ENCODE measurements at regions not wholly inside any gene's neighbourhood (a gene's known extent, or its start where the extent isn't known, plus 50 kb on each side); places are given as distances from the start of the nearest gene placed in this dataset.

DNA sequence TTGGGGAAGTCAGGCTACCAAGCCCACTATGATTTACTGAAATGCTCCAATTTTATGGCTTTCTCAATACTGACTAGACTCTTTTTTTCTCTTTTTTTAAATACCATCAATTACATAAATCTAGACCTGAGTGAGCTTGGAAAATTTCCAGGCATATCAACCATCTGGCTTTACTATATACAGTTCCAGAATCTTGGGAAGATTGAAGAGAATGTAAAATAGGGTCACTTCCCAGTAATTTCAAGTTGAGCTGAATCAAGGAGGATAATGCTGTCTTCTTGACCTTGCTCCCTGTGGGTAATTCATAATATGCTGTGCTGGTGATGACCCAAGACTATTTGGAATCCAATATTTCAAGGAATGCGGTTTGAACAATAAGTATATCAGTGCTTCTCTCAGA lies 108.1 kb downstream of the MAP3K21 start:
- DNase-seq (no peak), ATAC-seq (ENCODE audit: low FRiP score) (no peak)
- Histone ChIP-seq H3K4me3 (ENCODE audit: low read length in 2 of 2) (no peak overlapping the region), H3K27ac (ENCODE audit: low read depth in 1 of 2, low read length in 2 of 2) (no peak overlapping the region), H3K9me3 (ENCODE audit: control insufficient read depth, low read length) (no peaks in the 10 kb centered on the region), H3K4me1 (ENCODE audit: control insufficient read depth in 1 of 2, insufficient read depth in 2 of 2, low read length in 2 of 2) (no peaks in the 10 kb centered on the region), H3K27me3 (ENCODE audit: control insufficient read depth in 1 of 2, insufficient read depth in 2 of 2, low read length in 1 of 2) (no peaks in the 10 kb centered on the region), H3K36me3 (ENCODE audit: control insufficient read depth in 1 of 2, insufficient read depth in 2 of 2, low read length in 1 of 2) (no peaks in the 10 kb centered on the region)
- intact Hi-C loops (cut with DNase I), result no loop called here
- 87 to 93% methylated on average over 1 of the region's 1 CpG for WGBS, 2 donors

DNA sequence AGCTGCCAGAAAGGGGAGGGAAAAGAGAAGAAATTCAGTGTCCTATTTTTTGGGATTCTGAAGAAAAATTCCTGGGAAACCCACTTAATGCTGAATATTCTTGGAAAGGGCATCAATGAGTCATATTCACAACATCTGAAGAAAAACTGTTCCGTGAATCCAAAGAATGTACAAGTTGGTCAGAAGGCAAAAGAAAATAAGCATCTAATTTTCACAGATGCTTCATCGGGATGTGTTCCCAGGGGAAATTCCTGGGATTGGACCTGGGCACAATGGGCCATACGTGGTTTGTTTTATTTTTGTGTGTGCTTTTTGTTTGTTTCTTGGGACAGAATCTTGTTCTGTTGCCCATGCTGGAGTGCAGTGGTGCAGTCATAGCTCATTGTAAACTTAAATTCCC lies 112.2 kb downstream of the MAP3K21 start:
- no peak overlapping the region for H3K4me3 ChIP-seq (ENCODE audit: low read length in 2 of 2)
- DNase-seq (no peak), ATAC-seq (ENCODE audit: low FRiP score) (no peak)
- H3K27me3 ChIP-seq (ENCODE audit: control insufficient read depth in 1 of 2, insufficient read depth in 2 of 2, low read length in 1 of 2), result no peaks in the 10 kb centered on the region
- H3K9me3 ChIP-seq (ENCODE audit: control insufficient read depth, low read length), result no peaks in the 10 kb centered on the region
- no peaks in the 10 kb centered on the region for H3K4me1 ChIP-seq (ENCODE audit: control insufficient read depth in 1 of 2, insufficient read depth in 2 of 2, low read length in 2 of 2)
- H3K27ac ChIP-seq (ENCODE audit: low read depth in 1 of 2, low read length in 2 of 2), result no peak overlapping the region
- intact Hi-C loops (cut with DNase I), result loop anchor here in 1 of 2 donors (2.0 kb wide), 2 partner anchors 351 to 627 kb away; no protein-coding TSS in a partner anchor
- H3K36me3 ChIP-seq (ENCODE audit: control insufficient read depth in 1 of 2, insufficient read depth in 2 of 2, low read length in 1 of 2), result no peaks in the 10 kb centered on the region
- 1 to 8% methylated on average over 3 of the region's 3 CpGs for WGBS, 2 donors

DNA sequence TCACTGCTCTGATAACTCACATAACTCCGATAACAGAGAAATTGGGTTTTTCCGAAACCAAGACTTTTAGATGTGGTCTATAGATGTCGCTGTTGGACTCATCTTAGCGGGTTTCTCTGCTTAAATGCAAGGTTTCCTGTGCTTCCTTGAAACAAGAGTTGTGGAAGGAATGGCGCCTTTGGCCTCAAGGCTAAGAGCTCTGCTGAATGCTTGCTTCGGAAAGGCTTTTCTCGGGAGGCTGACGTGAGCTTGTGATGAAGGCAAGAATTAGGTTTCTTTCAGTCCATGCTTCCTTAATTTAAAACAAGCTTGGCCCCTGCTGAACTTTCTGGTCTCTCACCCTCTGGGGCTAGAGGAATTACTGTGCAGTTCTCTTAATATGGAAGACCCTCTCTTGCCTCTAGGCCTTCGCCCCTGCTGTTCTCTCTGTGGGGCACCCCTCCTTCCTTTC lies 113.5 kb downstream of the MAP3K21 start:
- Histone ChIP-seq H3K36me3 (ENCODE audit: control insufficient read depth in 1 of 2, insufficient read depth in 2 of 2, low read length in 1 of 2) (no peaks in the 10 kb centered on the region), H3K4me1 (ENCODE audit: control insufficient read depth in 1 of 2, insufficient read depth in 2 of 2, low read length in 2 of 2) (no peaks in the 10 kb centered on the region), H3K27ac (ENCODE audit: low read depth in 1 of 2, low read length in 2 of 2) (no peak overlapping the region), H3K27me3 (ENCODE audit: control insufficient read depth in 1 of 2, insufficient read depth in 2 of 2, low read length in 1 of 2) (no peaks in the 10 kb centered on the region), H3K4me3 (ENCODE audit: low read length in 2 of 2) (no peak overlapping the region), H3K9me3 (ENCODE audit: control insufficient read depth, low read length) (peaks cover 2% of the 10 kb centered on the region)
- ATAC-seq (ENCODE audit: low FRiP score) (peak; percentile 36), DNase-seq (no peak)
- 14 to 17% methylated on average over 9 of the region's 9 CpGs for WGBS, 2 donors
- intact Hi-C loops (cut with DNase I), result loop anchor here (1.0 to 2.0 kb wide), 3 partner anchors 350 to 626 kb away; no protein-coding TSS in a partner anchor

DNA sequence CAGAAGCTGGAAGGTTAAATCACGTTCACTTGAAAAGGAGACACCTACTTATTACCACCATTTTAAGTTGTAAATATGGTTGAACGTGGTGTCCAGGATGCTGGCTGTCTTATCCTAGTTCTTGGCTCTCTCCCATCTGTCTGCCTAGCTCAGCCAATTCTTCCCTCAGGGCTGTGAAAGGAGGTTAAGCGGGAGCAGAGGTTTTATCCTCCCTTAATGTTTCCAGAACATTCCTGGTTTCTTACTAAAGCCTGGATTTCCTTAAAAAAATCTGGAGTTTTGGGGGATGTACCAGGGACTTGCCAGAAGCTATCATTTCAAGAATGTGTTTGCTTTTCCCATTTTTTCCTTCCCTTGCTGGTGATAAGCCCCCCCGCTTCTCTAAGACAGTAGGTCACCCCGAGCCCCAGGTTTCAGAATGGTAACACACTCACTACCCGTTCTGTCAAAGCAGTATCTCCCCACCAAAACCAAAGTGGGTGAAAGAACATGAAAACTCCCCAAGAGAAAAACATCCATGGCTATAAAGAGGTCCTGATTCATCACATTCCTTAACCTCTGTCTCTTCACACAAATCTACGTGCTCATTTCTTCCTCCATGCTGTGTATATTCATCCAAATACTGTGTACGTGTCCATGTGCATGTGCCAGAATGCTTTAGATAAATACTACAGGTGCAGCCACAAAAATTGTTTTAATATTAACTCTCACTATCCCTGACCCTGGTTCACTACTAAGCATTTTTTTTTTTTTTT lies 114.7 kb downstream of the MAP3K21 start:
- no peak overlapping the region for H3K4me3 ChIP-seq (ENCODE audit: low read length in 2 of 2)
- DNase-seq (no peak), ATAC-seq (ENCODE audit: low FRiP score) (no peak)
- WGBS, 2 donors, result 59 to 60% methylated on average over 8 of the region's 8 CpGs
- H3K36me3 ChIP-seq (ENCODE audit: control insufficient read depth in 1 of 2, insufficient read depth in 2 of 2, low read length in 1 of 2), result no peaks in the 10 kb centered on the region
- no peaks in the 10 kb centered on the region for H3K4me1 ChIP-seq (ENCODE audit: control insufficient read depth in 1 of 2, insufficient read depth in 2 of 2, low read length in 2 of 2)
- intact Hi-C loops (cut with DNase I), result no loop called here
- peaks cover 2% of the 10 kb centered on the region for H3K9me3 ChIP-seq (ENCODE audit: control insufficient read depth, low read length)
- H3K27me3 ChIP-seq (ENCODE audit: control insufficient read depth in 1 of 2, insufficient read depth in 2 of 2, low read length in 1 of 2), result no peaks in the 10 kb centered on the region
- no peak overlapping the region for H3K27ac ChIP-seq (ENCODE audit: low read depth in 1 of 2, low read length in 2 of 2)

DNA sequence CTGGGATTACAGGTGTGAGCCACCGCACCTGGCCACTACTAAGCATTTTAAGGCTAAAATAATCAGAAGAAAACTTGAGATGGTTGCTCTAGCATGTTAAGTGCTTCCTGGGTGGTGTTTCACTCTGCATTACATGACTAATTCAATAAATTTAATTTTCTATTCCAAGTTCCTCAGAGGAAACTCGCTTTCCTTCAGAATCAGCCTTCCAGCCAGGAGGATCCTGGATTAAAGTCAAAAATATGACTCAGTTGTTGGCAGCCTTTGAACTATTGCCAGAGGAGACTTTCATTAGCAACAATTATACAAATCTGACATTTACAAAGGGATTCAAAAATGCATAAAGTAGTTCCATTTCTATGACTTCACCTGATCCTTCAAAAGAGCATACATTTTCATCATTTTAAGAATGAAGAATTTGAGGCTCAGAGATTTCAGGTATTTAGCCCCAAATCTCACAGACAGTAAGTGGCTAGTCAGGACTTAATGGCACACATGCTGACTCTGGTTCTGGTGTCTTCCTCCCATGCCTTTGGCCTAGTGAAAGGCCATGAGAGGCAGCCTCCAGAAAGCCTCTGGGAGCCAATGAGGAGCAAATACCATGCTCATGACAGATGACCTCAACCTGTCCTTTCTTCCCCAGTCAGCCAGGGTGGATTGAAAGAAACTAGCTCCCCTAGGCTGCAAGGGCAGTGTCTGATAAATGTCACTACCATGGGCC lies 115.7 kb downstream of the MAP3K21 start:
- no peaks in the 10 kb centered on the region for H3K36me3 ChIP-seq (ENCODE audit: control insufficient read depth in 1 of 2, insufficient read depth in 2 of 2, low read length in 1 of 2)
- ATAC-seq (ENCODE audit: low FRiP score) (no peak), DNase-seq (no peak)
- H3K4me1 ChIP-seq (ENCODE audit: control insufficient read depth in 1 of 2, insufficient read depth in 2 of 2, low read length in 2 of 2), result no peaks in the 10 kb centered on the region
- no peak overlapping the region for H3K4me3 ChIP-seq (ENCODE audit: low read length in 2 of 2)
- no peak overlapping the region for H3K27ac ChIP-seq (ENCODE audit: low read depth in 1 of 2, low read length in 2 of 2)
- peaks cover 2% of the 10 kb centered on the region for H3K9me3 ChIP-seq (ENCODE audit: control insufficient read depth, low read length)
- no peaks in the 10 kb centered on the region for H3K27me3 ChIP-seq (ENCODE audit: control insufficient read depth in 1 of 2, insufficient read depth in 2 of 2, low read length in 1 of 2)
- intact Hi-C loops (cut with DNase I), result no loop called here
- 47 to 48% methylated on average over 2 of the region's 2 CpGs for WGBS, 2 donors

DNA sequence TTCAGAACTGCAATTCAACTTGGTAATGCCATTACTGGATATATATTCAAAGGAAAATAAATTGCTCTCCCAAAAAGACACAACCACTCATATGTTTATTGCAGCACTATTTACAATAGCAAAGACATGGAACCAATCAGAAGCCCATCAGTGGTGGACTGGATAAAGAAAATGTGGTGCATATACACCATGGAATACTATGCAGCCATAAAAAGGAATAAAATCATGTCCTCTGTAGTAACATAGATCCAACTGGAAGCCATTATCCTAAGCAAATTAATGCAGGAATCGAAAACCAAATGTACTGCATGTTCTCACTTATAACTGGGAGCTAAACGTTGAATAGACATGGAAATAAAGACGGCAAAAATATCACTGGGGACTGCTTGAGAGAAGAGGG lies 117.0 kb downstream of the MAP3K21 start:
- no peak overlapping the region for H3K27ac ChIP-seq (ENCODE audit: low read depth in 1 of 2, low read length in 2 of 2)
- peaks cover 2% of the 10 kb centered on the region for H3K9me3 ChIP-seq (ENCODE audit: control insufficient read depth, low read length)
- ATAC-seq (ENCODE audit: low FRiP score) (no peak), DNase-seq (no peak)
- no peaks in the 10 kb centered on the region for H3K4me1 ChIP-seq (ENCODE audit: control insufficient read depth in 1 of 2, insufficient read depth in 2 of 2, low read length in 2 of 2)
- H3K36me3 ChIP-seq (ENCODE audit: control insufficient read depth in 1 of 2, insufficient read depth in 2 of 2, low read length in 1 of 2), result no peaks in the 10 kb centered on the region
- no peaks in the 10 kb centered on the region for H3K27me3 ChIP-seq (ENCODE audit: control insufficient read depth in 1 of 2, insufficient read depth in 2 of 2, low read length in 1 of 2)
- 90 to 91% methylated on average over 3 of the region's 3 CpGs for WGBS, 2 donors
- intact Hi-C loops (cut with DNase I), result no loop called here
- no peak overlapping the region for H3K4me3 ChIP-seq (ENCODE audit: low read length in 2 of 2)

DNA sequence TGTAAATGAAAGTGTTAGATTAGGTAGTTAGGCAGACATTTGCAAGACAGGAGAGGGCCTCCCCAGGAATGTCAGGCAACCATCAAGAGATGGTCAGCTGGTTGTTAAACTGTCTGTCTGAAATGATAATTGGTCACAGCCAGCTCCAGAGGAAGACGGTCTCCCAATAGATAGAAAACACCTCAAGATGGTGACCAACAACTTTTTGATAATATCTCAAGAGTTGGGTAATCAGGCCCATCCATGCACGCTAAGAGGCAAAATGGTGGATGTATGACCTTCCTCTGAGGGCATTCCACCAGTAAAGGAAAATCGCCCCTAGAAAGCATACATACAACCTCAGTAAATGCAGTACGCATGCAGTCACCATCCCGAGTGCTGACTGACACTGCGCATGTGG lies 118.2 kb downstream of the MAP3K21 start:
- Histone ChIP-seq H3K4me1 (ENCODE audit: control insufficient read depth in 1 of 2, insufficient read depth in 2 of 2, low read length in 2 of 2) (no peaks in the 10 kb centered on the region), H3K4me3 (ENCODE audit: low read length in 2 of 2) (no peak overlapping the region), H3K9me3 (ENCODE audit: control insufficient read depth, low read length) (peaks cover 2% of the 10 kb centered on the region), H3K27ac (ENCODE audit: low read depth in 1 of 2, low read length in 2 of 2) (no peak overlapping the region), H3K27me3 (ENCODE audit: control insufficient read depth in 1 of 2, insufficient read depth in 2 of 2, low read length in 1 of 2) (no peaks in the 10 kb centered on the region), H3K36me3 (ENCODE audit: control insufficient read depth in 1 of 2, insufficient read depth in 2 of 2, low read length in 1 of 2) (no peaks in the 10 kb centered on the region)
- intact Hi-C loops (cut with DNase I), result no loop called here
- WGBS, 2 donors, result 94 to 97% methylated on average over 6 of the region's 6 CpGs
- ATAC-seq (ENCODE audit: low FRiP score) (no peak), DNase-seq (no peak)

DNA sequence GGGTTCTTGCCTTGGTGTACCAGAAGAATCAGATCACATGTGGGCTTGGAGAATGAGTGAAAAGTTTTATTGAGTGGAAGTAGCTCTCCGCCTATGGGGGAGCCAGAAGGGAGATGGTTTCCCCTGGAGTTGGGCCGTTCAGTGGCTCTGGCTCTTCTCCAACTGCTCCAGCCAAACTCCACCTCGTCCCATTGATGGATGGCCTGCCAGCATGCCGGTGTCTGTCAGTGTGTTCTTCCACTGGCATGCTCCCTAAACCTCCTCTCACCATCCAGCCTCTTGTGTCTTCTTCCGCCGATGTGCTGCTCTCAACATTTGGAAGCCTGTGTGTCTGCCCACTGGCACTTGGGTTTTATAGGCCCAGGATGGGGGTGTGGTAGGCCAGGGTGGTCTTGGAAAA lies 119.4 kb downstream of the MAP3K21 start:
- Histone ChIP-seq H3K36me3 (ENCODE audit: control insufficient read depth in 1 of 2, insufficient read depth in 2 of 2, low read length in 1 of 2) (no peaks in the 10 kb centered on the region), H3K4me1 (ENCODE audit: control insufficient read depth in 1 of 2, insufficient read depth in 2 of 2, low read length in 2 of 2) (no peaks in the 10 kb centered on the region), H3K27ac (ENCODE audit: low read depth in 1 of 2, low read length in 2 of 2) (no peak overlapping the region), H3K27me3 (ENCODE audit: control insufficient read depth in 1 of 2, insufficient read depth in 2 of 2, low read length in 1 of 2) (no peaks in the 10 kb centered on the region), H3K9me3 (ENCODE audit: control insufficient read depth, low read length) (peaks cover 2% of the 10 kb centered on the region), H3K4me3 (ENCODE audit: low read length in 2 of 2) (no peak overlapping the region)
- intact Hi-C loops (cut with DNase I), result no loop called here
- no peak for DNase-seq
- 69 to 74% methylated on average over 6 of the region's 6 CpGs for WGBS, 2 donors
- ATAC-seq (ENCODE audit: low FRiP score), result no peak

Measured in aorta (tissue), 5 donors.